ENCODE measurements at regions not wholly inside any gene's neighbourhood (a gene's known extent, or its start where the extent isn't known, plus 50 kb on each side); places are given as distances from the start of the nearest gene placed in this dataset.
"Not testable (repeated sequence)": the region's sequence is repeated elsewhere in the genome, so short reads cannot be mapped to it uniquely, and the experiment has no call there.

GRCh38 chr3:31312400-31312799 is 220.3 kb upstream of the STT3B start:
- peak; percentile 43 for DNase-seq (ENCODE audit: low read depth)
- no peak overlapping the region for H3K4me3 ChIP-seq (ENCODE audit: control insufficient read depth, low read depth, low read length)
- TF ChIP-seq CTCF (conservative IDR thresholded peaks at IDR 0.05; ENCODE audit: control insufficient read depth, insufficient read depth, low read depth, low read length), result no peak

GRCh38 chr3:31314258-31314657 is 218.5 kb upstream of the STT3B start:
- DNase-seq (ENCODE audit: low read depth), result no peak
- no peak for TF ChIP-seq CTCF (conservative IDR thresholded peaks at IDR 0.05; ENCODE audit: control insufficient read depth, insufficient read depth, low read depth, low read length)
- no peak overlapping the region for H3K4me3 ChIP-seq (ENCODE audit: control insufficient read depth, low read depth, low read length)

DNA sequence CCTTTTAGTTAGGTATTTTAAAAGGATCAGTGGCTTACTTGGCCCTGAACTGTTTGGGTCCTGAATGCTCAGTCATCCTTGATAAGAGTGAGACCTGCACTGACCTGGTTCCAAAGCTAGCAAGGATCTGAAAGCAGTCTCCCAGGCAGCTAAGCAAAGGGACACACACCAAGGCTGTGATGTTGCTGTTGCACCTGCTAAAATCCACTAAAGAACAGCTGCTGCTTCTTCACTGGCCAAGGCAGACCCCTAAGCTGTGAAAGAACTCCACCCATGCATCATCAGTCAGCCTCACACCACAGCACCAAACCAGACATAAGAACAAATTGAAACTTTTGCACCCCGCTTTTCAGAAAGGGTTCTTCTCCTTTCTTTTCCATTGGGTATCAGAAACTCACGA is 213.4 kb upstream of the STT3B start:
- no peak for TF ChIP-seq CTCF (conservative IDR thresholded peaks at IDR 0.05; ENCODE audit: control insufficient read depth, insufficient read depth, low read depth, low read length)

DNA sequence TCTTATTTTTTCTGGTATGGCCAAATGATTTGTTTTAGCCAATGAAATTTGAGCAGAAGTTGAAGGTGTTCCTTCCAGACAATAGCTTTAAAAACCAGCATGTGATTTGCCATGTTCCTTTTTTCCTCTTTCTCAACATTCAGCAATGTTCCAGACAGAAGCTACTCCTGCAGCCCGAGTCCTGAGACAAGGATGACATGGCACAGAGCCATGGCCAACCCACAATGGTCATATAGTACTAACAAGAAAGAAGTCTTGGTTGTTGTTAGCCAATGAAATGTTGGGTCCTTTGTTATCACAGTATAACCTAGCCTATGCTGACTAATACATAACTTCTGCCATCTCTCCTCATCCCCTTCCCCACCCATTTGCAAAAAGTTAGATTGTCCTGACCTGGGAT is 211.1 kb upstream of the STT3B start:
- no peak for DNase-seq (ENCODE audit: low read depth)
- TF ChIP-seq CTCF (conservative IDR thresholded peaks at IDR 0.05; ENCODE audit: control insufficient read depth, insufficient read depth, low read depth, low read length), result no peak
- H3K4me3 ChIP-seq (ENCODE audit: control insufficient read depth, low read depth, low read length), result no peak overlapping the region

More for the DNA sequence above, 213.4 kb upstream of the STT3B start:
- no peak for DNase-seq (ENCODE audit: low read depth)
- H3K4me3 ChIP-seq (ENCODE audit: control insufficient read depth, low read depth, low read length), result no peak overlapping the region

GRCh38 chr3:31322460-31322859 is 210.3 kb upstream of the STT3B start:
- H3K4me3 ChIP-seq (ENCODE audit: control insufficient read depth, low read depth, low read length), result no peak overlapping the region
- no peak for TF ChIP-seq CTCF (conservative IDR thresholded peaks at IDR 0.05; ENCODE audit: control insufficient read depth, insufficient read depth, low read depth, low read length)
- no peak for DNase-seq (ENCODE audit: low read depth)

DNA sequence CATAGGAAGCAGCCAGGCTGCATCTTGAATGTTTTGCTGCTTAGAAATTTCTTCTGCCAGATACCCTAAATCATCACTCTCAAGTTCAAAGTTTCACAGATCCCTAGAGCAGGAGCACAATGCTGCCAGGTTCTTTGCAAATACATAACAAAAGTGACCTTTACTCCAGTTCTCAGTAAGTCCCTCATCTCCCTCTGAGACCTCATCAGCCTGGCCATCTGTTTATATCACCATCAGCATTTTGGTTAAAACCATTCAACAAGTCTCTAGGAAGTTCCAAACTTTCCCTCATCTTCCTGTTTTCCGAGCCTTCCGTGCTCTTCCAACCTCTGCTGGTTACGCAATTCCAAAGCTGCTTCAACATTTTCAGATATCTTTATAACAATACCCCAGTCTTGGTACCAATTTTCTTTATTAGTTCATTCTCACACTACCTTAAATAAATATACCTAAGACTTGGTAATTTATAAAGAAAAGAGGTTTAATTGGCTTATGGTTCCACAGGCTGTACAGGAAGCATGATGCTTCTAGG is 204.8 kb upstream of the STT3B start:
- H3K4me3 ChIP-seq (ENCODE audit: control insufficient read depth, low read depth, low read length); DNase-seq (ENCODE audit: low read depth): not testable (repeated sequence)

DNA sequence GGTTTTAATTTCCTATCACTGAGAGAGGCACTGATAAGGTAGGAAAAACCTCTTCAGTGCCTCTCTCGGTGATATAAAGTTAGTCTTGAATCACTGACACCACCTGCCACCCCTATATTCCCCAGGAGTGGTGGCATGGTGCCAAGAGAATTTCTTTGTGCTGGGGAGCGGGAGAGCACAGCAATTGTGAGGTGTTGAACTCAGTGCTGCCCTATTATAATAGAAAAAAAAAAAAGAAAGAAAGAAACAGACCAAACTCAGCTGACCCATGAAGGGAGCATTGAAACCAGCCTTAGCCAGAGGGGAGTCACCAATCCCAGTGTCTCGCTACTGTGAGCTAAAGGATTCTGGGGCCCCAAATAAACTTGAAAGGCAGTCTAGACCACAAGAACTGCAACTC is 201.4 kb upstream of the STT3B start:
- no peak overlapping the region for H3K4me3 ChIP-seq (ENCODE audit: control insufficient read depth, low read depth, low read length)
- TF ChIP-seq CTCF (conservative IDR thresholded peaks at IDR 0.05; ENCODE audit: control insufficient read depth, insufficient read depth, low read depth, low read length), result no peak
- no peak for DNase-seq (ENCODE audit: low read depth)

All from fibroblast of mammary gland (primary cell).